PC-3 (cell line): ENCODE measurements at regions not wholly inside any gene's neighbourhood (a gene's known extent, or its start where the extent isn't known, plus 50 kb on each side); places are given as distances from the start of the nearest gene placed in this dataset.

Experiments used
- ATAC-seq: fragments of 200-7000 bp; cut with Tn5 transposase; 2 replicates; pipeline ENCODE4 v1.9.1; 2020; ENCODE audit warnings: mild to moderate bottlenecking, moderate library complexity
- BruUV-seq: library from RNA; stranded (reverse); fragments of 400-500 nt; replicated peaks from 2 replicates; lab custom pipeline; 2021; lab: Mats Ljungman, UMichigan
- CTCF ChIA-PET: fragments of 300-600 bp; sonication (Branson Sonifier 250); formaldehyde crosslinking; loops from one replicate; lab custom pipeline; 2022; ENCODE audit warnings: antibody characterized with exemption; lab: Charles Lee
- POLR2A ChIA-PET: fragments of 300-600 bp; sonication (Branson Sonifier 250); formaldehyde crosslinking; loops from one replicate; lab custom pipeline; 2022; ENCODE audit warnings: antibody characterized with exemption; ENCODE audit not compliant: unreplicated experiment; lab: Charles Lee
- DNase-seq: peaks from one replicate; pipeline ENCODE4 v3.0.0-alpha.2; 2015
- H2AFZ ChIP-seq: fragments of 300-600 bp; sonication (generic); 2 replicates; pipeline ENCODE4 v1.6.0; 2016; ENCODE audit warnings: antibody characterized with exemption, low read length
- H3F3A ChIP-seq: fragments of 300-600 bp; sonication (generic); one replicate; pipeline ENCODE4 v1.6.0; 2017; ENCODE audit warnings: antibody characterized with exemption, low read length, control low read depth, mild to moderate bottlenecking; ENCODE audit not compliant: unreplicated experiment
- H3K27ac ChIP-seq: fragments of 300-600 bp; sonication (generic); 2 replicates; pipeline ENCODE4 v1.5.1; 2016; ENCODE audit warnings: mild to moderate bottlenecking, low read length
- H3K27me3 ChIP-seq: fragments of 300-600 bp; sonication (generic); 2 replicates; pipeline ENCODE4 v1.6.1; 2016; ENCODE audit warnings: low read length, mixed read lengths
- H3K36me3 ChIP-seq: fragments of 300-600 bp; sonication (generic); 2 replicates; pipeline ENCODE4 v1.6.1; 2016; ENCODE audit warnings: low read depth, mixed run types, low read length, mixed read lengths
- H3K4me1 ChIP-seq: fragments of 300-600 bp; sonication (generic); 2 replicates; pipeline ENCODE4 v1.5.1; 2016; ENCODE audit warnings: low read length; ENCODE audit not compliant: insufficient read depth
- H3K4me2 ChIP-seq: fragments of 300-600 bp; sonication (generic); 2 replicates; pipeline ENCODE4 v1.6.0; 2016; ENCODE audit warnings: low read length
- H3K4me3 ChIP-seq: fragments of 300-600 bp; sonication (generic); 2 replicates; pipeline ENCODE4 v1.5.1; 2016; ENCODE audit warnings: mild to moderate bottlenecking, low read length, mixed read lengths
- H3K79me2 ChIP-seq: fragments of 300-600 bp; sonication (generic); 2 replicates; pipeline ENCODE4 v1.6.1; 2017; ENCODE audit warnings: low read length, mixed read lengths
- H3K9ac ChIP-seq: fragments of 300-600 bp; sonication (generic); 2 replicates; pipeline ENCODE4 v1.6.0; 2016; ENCODE audit warnings: mild to moderate bottlenecking, low read length
- H3K9me2 ChIP-seq: fragments of 300-600 bp; sonication (generic); replicated peaks from 2 replicates; pipeline ENCODE4 v1.6.1; 2016; ENCODE audit warnings: mixed run types, low read length, mixed read lengths
- H3K9me3 ChIP-seq: fragments of 300-600 bp; sonication (generic); 2 replicates; pipeline ENCODE4 v1.6.1; 2016; ENCODE audit warnings: low read length, mixed read lengths
- H4K20me1 ChIP-seq: fragments of 300-600 bp; sonication (generic); 2 replicates; pipeline ENCODE4 v1.6.1; 2016; ENCODE audit warnings: low read length, mixed read lengths
- CTCF ChIP-seq: fragments of 300-600 bp; sonication (generic); conservative IDR thresholded peaks from 2 replicates; pipeline ENCODE4 v1.5.1; 2017; ENCODE audit warnings: antibody characterized with exemption, low read depth, mild to moderate bottlenecking, low read length
- EZH2 ChIP-seq: fragments of 300-600 bp; sonication (generic); IDR thresholded peaks from one replicate; pipeline ENCODE4 v1.6.1; 2017; ENCODE audit warnings: antibody characterized with exemption, mild to moderate bottlenecking, low read length; ENCODE audit not compliant: unreplicated experiment
- EZH2phosphoT487 ChIP-seq: fragments of 300-600 bp; sonication (generic); IDR thresholded peaks from 2 replicates; pipeline ENCODE4 v1.6.1; 2018; ENCODE audit warnings: mild to moderate bottlenecking, antibody characterized with exemption, low read length, borderline replicate concordance
- intact Hi-C: fragments of 100-400 bp; cut with micrococcal nuclease; formaldehyde crosslinking; loops from 2 replicates; pipeline ENCODE4 v1.9.0; 2023

DNA sequence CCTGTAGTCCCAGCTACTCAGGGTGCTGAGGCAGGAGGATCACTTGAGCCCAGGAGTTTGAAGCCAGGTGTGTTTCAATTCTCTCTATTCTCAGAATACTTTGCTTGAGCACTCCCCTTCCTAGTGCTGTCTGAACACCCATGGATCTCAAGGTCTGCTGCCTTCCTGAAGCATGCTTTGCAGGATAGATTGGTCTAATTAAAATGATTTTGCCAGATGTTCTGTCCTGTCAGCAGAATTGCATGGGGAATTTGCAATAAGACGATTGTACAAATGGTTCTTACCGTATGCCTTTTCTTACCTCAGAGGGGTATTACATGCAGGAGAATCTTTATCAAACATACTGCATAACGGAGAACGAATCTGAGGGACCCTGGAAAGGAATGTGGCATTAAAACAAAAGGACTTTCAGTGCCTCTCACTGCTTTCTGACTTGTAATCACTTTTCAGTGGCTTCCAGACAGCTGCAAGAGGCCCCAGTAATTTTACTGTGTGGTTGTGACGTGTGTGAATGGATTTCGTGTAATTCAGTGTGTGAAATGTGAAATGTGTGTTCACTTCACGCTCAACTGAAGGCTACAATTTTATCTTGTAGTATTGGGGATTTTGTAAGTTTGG lies 587.2 kb upstream of the SEMA6A start:
- intact Hi-C loops, result no loop called here

GRCh38 chr5:117160391-117160790 lies 585.8 kb upstream of the SEMA6A start:
- Histone ChIP-seq H3K4me1 (no peaks in the 10 kb centered on the region), H3K4me2 (no peak overlapping the region), H3K9me3 (no peaks in the 10 kb centered on the region), H3K36me3 (no peaks in the 10 kb centered on the region), H4K20me1 (no peaks in the 10 kb centered on the region), H3K27ac (no peak overlapping the region), H3F3A (no peaks in the 10 kb centered on the region), H3K79me2 (no peaks in the 10 kb centered on the region), H3K9me2 (no peaks in the 10 kb centered on the region), H3K4me3 (no peak overlapping the region), H3K9ac (no peak overlapping the region), H2AFZ (no peak overlapping the region), H3K27me3 (no peaks in the 10 kb centered on the region)
- ChIA-PET POLR2A (no interaction called here), CTCF (no interaction called here)
- intact Hi-C loops, result no loop called here
- TF ChIP-seq EZH2phosphoT487 (no peak), EZH2 (no peak), CTCF (no peak)
- DNase-seq (no peak), ATAC-seq (no peak)
- no TSS peak for BruUV-seq

More for the DNA sequence above, 587.2 kb upstream of the SEMA6A start:
- ATAC-seq (no peak), DNase-seq (no peak)
- Histone ChIP-seq H3K27ac (no peak overlapping the region), H3K27me3 (no peaks in the 10 kb centered on the region), H3K9ac (no peak overlapping the region), H3K9me3 (no peaks in the 10 kb centered on the region), H3F3A (no peaks in the 10 kb centered on the region), H4K20me1 (no peaks in the 10 kb centered on the region), H3K79me2 (no peaks in the 10 kb centered on the region), H3K4me3 (no peak overlapping the region), H3K4me1 (no peaks in the 10 kb centered on the region), H3K9me2 (no peaks in the 10 kb centered on the region), H3K4me2 (no peak overlapping the region), H2AFZ (no peak overlapping the region), H3K36me3 (no peaks in the 10 kb centered on the region)
- no TSS peak for BruUV-seq
- ChIA-PET POLR2A (no interaction called here), CTCF (no interaction called here)
- TF ChIP-seq EZH2phosphoT487, result no peak
- TF ChIP-seq CTCF, result no peak
- no peak for TF ChIP-seq EZH2

- Histone ChIP-seq H3K4me2 (no peak overlapping the region), H3K4me1 (no peaks in the 10 kb centered on the region), H3K4me3 (no peak overlapping the region), H4K20me1 (no peaks in the 10 kb centered on the region), H3F3A (no peaks in the 10 kb centered on the region), H3K79me2 (no peaks in the 10 kb centered on the region), H3K9ac (no peak overlapping the region), H3K9me3 (no peaks in the 10 kb centered on the region), H3K9me2 (no peaks in the 10 kb centered on the region), H3K27ac (no peak overlapping the region), H3K27me3 (no peaks in the 10 kb centered on the region), H3K36me3 (no peaks in the 10 kb centered on the region; the same call in 1 of the 2 replicates), H2AFZ (no peak overlapping the region)
- CTCF ChIA-PET, result no interaction called here
- DNase-seq, result no peak
- intact Hi-C loops, result no loop called here
- POLR2A ChIA-PET, result no interaction called here
- no peak for TF ChIP-seq CTCF
- TF ChIP-seq EZH2, result no peak
- no peak for TF ChIP-seq EZH2phosphoT487
- no peak for ATAC-seq
- no TSS peak for BruUV-seq
Measured at GRCh38 chr5:117149312-117149711, 574.7 kb upstream of the SEMA6A start.
